Breast epithelium (tissue), 3 donors: ENCODE measurements at regions not wholly inside any gene's neighbourhood (a gene's known extent, or its start where the extent isn't known, plus 50 kb on each side); places are given as distances from the start of the nearest gene placed in this dataset.

Experiments
- CTCF ChIP-seq, 3 donors: fragments of 450-650 bp; IDR thresholded peaks; one replicate each; pipeline ENCODE4 v1.5.1; 2016 to 2017; ENCODE audit warnings: antibody characterized with exemption in 3 of 3, mild to moderate bottlenecking in 3 of 3, moderate library complexity in 3 of 3
- POLR2A ChIP-seq: fragments of 450-650 bp; IDR thresholded peaks from one replicate; pipeline ENCODE4 v1.6.1; 2016; ENCODE audit warnings: antibody characterized with exemption, mild to moderate bottlenecking, moderate library complexity
- POLR2AphosphoS5 ChIP-seq, 3 donors: sonication (generic); formaldehyde crosslinking; IDR thresholded peaks; one replicate each; pipeline ENCODE4 v1.6.1; 2017; ENCODE audit warnings: antibody characterized with exemption in 3 of 3

DNA sequence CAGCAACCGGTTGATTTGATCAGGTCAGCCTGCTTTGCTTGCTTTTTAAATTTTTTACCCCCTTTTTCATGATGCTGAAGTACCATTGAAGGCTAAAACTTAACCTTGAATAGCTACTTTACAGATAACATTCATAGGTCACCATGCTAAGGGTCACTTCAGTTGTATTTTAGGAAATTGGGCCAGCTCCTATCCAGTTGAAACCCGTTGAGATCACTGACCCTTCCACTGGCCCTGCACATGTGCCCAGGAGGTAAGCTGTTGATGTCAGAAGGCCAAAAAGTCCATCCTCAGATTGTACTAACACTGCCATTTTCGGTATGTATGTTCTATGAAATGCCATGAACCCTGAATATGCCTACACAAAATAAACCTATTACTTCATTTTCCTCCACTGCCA, 133.0 kb upstream of the FAT4 start:
- no peak for TF ChIP-seq POLR2A
- no peak for TF ChIP-seq CTCF (IDR thresholded peaks at IDR 0.05)
- TF ChIP-seq POLR2AphosphoS5 (IDR thresholded peaks at IDR 0.05): no peak
